ENCODE measurements at regions not wholly inside any gene's neighbourhood (a gene's known extent, or its start where the extent isn't known, plus 50 kb on each side); places are given as distances from the start of the nearest gene placed in this dataset.

DNA sequence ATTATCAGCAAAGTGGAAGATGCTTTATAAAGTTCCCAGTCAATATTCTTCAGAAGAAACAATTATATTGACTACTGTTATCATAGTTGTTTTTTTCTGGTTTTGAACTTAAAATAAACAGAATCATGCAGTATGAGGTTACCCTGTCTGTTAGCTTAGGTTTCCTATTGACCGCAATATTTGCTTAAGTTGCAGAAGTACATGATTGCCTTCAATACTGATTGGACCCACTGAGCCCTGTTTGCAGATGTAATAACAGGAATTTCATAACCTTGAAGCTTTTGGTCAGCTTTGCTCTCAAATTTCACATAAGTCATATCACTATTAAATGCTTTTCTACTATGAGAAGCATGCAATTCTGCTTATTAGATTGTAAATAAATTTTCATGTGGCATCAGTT, 229.1 kb upstream of the FSTL5 start (continued):
- no peak for TF ChIP-seq KDM5A (IDR thresholded peaks at IDR 0.05; ENCODE audit: low read length)
- no peak for TF ChIP-seq BRCA1 (IDR thresholded peaks at IDR 0.05; ENCODE audit: low read depth, low read length)
- no peak for TF ChIP-seq CHD1 (IDR thresholded peaks at IDR 0.05; ENCODE audit: low read depth, low read length)
- TF ChIP-seq NRF1 (IDR thresholded peaks at IDR 0.05; ENCODE audit: low read depth, low read length) = no peak
- TF ChIP-seq SP2 (IDR thresholded peaks at IDR 0.05; ENCODE audit: low read length) = no peak
- TF ChIP-seq CBX5 (IDR thresholded peaks at IDR 0.05; ENCODE audit: low read depth, low read length) = no peak
- TF ChIP-seq HDAC2 (IDR thresholded peaks at IDR 0.05; ENCODE audit: borderline replicate concordance in 1 of 2, low read depth in 2 of 2, low read length in 2 of 2) = no peak
- TF ChIP-seq EGR1 (IDR thresholded peaks at IDR 0.05; ENCODE audit: borderline replicate concordance, low read depth, low read length) = no peak
- TF ChIP-seq KDM4A (IDR thresholded peaks at IDR 0.05; ENCODE audit: low read depth, low read length, severe bottlenecking) = no peak
- no peak for TF ChIP-seq PHF8 (conservative IDR thresholded peaks at IDR 0.05; ENCODE audit: low read depth, low read length)
- TF ChIP-seq RFX5 (IDR thresholded peaks at IDR 0.05; ENCODE audit: borderline replicate concordance, low read depth, low read length) = no peak
- TF ChIP-seq, protein P1, sequence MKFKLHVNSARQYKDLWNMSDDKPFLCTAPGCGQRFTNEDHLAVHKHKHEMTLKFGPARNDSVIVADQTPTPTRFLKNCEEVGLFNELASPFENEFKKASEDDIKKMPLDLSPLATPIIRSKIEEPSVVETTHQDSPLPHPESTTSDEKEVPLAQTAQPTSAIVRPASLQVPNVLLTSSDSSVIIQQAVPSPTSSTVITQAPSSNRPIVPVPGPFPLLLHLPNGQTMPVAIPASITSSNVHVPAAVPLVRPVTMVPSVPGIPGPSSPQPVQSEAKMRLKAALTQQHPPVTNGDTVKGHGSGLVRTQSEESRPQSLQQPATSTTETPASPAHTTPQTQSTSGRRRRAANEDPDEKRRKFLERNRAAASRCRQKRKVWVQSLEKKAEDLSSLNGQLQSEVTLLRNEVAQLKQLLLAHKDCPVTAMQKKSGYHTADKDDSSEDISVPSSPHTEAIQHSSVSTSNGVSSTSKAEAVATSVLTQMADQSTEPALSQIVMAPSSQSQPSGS (IDR thresholded peaks at IDR 0.05; ENCODE audit: low read length) = no peak
- TF ChIP-seq, protein P2, sequence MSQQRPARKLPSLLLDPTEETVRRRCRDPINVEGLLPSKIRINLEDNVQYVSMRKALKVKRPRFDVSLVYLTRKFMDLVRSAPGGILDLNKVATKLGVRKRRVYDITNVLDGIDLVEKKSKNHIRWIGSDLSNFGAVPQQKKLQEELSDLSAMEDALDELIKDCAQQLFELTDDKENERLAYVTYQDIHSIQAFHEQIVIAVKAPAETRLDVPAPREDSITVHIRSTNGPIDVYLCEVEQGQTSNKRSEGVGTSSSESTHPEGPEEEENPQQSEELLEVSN (IDR thresholded peaks at IDR 0.05) = no peak
- no peak for TF ChIP-seq CEBPB (IDR thresholded peaks at IDR 0.05; ENCODE audit: low read depth, low read length)
- no peak for TF ChIP-seq TEAD4 (IDR thresholded peaks at IDR 0.05; ENCODE audit: low read depth, low read length)
- no peak for TF ChIP-seq GTF2F1 (IDR thresholded peaks at IDR 0.05; ENCODE audit: borderline replicate concordance, low read depth, low read length)
- TF ChIP-seq NANOG (IDR thresholded peaks at IDR 0.05; ENCODE audit: insufficient read depth, low read depth, low read length, poor library complexity, severe bottlenecking) = no peak
- no peak for TF ChIP-seq RBBP5 (IDR thresholded peaks at IDR 0.05; ENCODE audit: borderline replicate concordance, low read depth, low read length)

All from H1 (cell line).